PC-9 (cell line): ENCODE measurements at regions not wholly inside any gene's neighbourhood (a gene's known extent, or its start where the extent isn't known, plus 50 kb on each side); places are given as distances from the start of the nearest gene placed in this dataset.

Source experiments
- EZH2 ChIP-seq: fragments of 200-600 bp; sonication (generic); IDR thresholded peaks from 2 replicates; pipeline ENCODE4 v1.8.0; 2017; ENCODE audit warnings: antibody characterized with exemption, low read depth
- TF ChIP-seq, protein P1 (sequence below): fragments of 200-600 bp; sonication (generic); conservative IDR thresholded peaks from 2 replicates; pipeline ENCODE4 v1.6.1; 2017; ENCODE audit warnings: mixed run types, antibody characterized with exemption, mild to moderate bottlenecking, moderate library complexity

DNA sequence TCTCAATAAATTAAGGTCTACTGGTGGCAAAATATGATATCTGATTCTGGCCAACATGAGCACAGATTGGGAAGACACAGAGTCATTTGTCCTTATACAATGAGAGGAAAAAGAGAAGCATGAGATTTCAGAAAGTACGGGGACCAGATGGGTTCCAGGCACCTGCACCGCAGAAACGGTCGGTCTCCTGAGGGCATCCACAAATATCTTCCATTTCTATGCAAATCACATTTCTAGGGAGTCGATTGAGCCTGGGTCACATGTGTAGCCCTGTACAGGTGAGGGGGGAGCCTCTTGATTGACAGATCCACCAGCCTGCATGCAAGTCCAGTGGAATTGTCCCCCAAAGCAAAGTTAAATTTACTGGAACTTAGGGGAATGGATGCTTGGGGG, 415.6 kb downstream of the NPHP4 start:
- TF ChIP-seq, protein P1, sequence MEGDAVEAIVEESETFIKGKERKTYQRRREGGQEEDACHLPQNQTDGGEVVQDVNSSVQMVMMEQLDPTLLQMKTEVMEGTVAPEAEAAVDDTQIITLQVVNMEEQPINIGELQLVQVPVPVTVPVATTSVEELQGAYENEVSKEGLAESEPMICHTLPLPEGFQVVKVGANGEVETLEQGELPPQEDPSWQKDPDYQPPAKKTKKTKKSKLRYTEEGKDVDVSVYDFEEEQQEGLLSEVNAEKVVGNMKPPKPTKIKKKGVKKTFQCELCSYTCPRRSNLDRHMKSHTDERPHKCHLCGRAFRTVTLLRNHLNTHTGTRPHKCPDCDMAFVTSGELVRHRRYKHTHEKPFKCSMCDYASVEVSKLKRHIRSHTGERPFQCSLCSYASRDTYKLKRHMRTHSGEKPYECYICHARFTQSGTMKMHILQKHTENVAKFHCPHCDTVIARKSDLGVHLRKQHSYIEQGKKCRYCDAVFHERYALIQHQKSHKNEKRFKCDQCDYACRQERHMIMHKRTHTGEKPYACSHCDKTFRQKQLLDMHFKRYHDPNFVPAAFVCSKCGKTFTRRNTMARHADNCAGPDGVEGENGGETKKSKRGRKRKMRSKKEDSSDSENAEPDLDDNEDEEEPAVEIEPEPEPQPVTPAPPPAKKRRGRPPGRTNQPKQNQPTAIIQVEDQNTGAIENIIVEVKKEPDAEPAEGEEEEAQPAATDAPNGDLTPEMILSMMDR = no peak
- no peak for TF ChIP-seq EZH2
